ENCODE measurements at regions not wholly inside any gene's neighbourhood (a gene's known extent, or its start where the extent isn't known, plus 50 kb on each side); places are given as distances from the start of the nearest gene placed in this dataset.

GRCh38 chr6:66230591-66230990 is 523.6 kb upstream of the EYS start:
- TF ChIP-seq, protein P1, sequence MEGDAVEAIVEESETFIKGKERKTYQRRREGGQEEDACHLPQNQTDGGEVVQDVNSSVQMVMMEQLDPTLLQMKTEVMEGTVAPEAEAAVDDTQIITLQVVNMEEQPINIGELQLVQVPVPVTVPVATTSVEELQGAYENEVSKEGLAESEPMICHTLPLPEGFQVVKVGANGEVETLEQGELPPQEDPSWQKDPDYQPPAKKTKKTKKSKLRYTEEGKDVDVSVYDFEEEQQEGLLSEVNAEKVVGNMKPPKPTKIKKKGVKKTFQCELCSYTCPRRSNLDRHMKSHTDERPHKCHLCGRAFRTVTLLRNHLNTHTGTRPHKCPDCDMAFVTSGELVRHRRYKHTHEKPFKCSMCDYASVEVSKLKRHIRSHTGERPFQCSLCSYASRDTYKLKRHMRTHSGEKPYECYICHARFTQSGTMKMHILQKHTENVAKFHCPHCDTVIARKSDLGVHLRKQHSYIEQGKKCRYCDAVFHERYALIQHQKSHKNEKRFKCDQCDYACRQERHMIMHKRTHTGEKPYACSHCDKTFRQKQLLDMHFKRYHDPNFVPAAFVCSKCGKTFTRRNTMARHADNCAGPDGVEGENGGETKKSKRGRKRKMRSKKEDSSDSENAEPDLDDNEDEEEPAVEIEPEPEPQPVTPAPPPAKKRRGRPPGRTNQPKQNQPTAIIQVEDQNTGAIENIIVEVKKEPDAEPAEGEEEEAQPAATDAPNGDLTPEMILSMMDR (conservative IDR thresholded peaks at IDR 0.05) = no peak
- TF ChIP-seq EZH2 (IDR thresholded peaks at IDR 0.05; ENCODE audit: low read depth) = no peak

All from PC-9 (cell line).